ENCODE measurements at regions not wholly inside any gene's neighbourhood (a gene's known extent, or its start where the extent isn't known, plus 50 kb on each side); places are given as distances from the start of the nearest gene placed in this dataset.

- TF ChIP-seq EZH2phosphoT487 (IDR thresholded peaks at IDR 0.05; ENCODE audit: low read depth, severe bottlenecking, unreplicated experiment) (no peak), EZH2 (IDR thresholded peaks at IDR 0.05; ENCODE audit: borderline replicate concordance) (no peak)
- TF ChIP-seq, protein P1, sequence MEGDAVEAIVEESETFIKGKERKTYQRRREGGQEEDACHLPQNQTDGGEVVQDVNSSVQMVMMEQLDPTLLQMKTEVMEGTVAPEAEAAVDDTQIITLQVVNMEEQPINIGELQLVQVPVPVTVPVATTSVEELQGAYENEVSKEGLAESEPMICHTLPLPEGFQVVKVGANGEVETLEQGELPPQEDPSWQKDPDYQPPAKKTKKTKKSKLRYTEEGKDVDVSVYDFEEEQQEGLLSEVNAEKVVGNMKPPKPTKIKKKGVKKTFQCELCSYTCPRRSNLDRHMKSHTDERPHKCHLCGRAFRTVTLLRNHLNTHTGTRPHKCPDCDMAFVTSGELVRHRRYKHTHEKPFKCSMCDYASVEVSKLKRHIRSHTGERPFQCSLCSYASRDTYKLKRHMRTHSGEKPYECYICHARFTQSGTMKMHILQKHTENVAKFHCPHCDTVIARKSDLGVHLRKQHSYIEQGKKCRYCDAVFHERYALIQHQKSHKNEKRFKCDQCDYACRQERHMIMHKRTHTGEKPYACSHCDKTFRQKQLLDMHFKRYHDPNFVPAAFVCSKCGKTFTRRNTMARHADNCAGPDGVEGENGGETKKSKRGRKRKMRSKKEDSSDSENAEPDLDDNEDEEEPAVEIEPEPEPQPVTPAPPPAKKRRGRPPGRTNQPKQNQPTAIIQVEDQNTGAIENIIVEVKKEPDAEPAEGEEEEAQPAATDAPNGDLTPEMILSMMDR (IDR thresholded peaks at IDR 0.05; ENCODE audit: poor library complexity), result no peak
Measured at GRCh38 chr17:55930291-55930809, 179.5 kb downstream of the PCTP start.
